NB4 (cell line): ENCODE measurements at regions not wholly inside any gene's neighbourhood (a gene's known extent, or its start where the extent isn't known, plus 50 kb on each side); places are given as distances from the start of the nearest gene placed in this dataset.

Experiments
- DNase-seq: peaks from one replicate; pipeline ENCODE4 v3.0.0; 2010; ENCODE audit warnings: low read depth
- H3K4me3 ChIP-seq: one replicate; pipeline ENCODE4 v1.5.1; 2011; ENCODE audit warnings: mild to moderate bottlenecking, low read depth, low read length, moderate library complexity
- CTCF ChIP-seq: IDR thresholded peaks from one replicate; pipeline ENCODE4 v1.5.1; 2012; ENCODE audit warnings: low read depth, low read length
- MAX ChIP-seq: IDR thresholded peaks from 2 replicates; pipeline ENCODE4 v1.6.1; 2011; ENCODE audit warnings: low read depth, low read length
- MYC ChIP-seq: IDR thresholded peaks from 2 replicates; pipeline ENCODE4 v1.6.1; 2011; ENCODE audit warnings: low read depth, low read length
- POLR2A ChIP-seq: IDR thresholded peaks from 2 replicates; pipeline ENCODE4 v1.6.1; 2011; ENCODE audit warnings: mild to moderate bottlenecking; ENCODE audit not compliant: insufficient read length; ENCODE audit errors: extremely low read depth

DNA sequence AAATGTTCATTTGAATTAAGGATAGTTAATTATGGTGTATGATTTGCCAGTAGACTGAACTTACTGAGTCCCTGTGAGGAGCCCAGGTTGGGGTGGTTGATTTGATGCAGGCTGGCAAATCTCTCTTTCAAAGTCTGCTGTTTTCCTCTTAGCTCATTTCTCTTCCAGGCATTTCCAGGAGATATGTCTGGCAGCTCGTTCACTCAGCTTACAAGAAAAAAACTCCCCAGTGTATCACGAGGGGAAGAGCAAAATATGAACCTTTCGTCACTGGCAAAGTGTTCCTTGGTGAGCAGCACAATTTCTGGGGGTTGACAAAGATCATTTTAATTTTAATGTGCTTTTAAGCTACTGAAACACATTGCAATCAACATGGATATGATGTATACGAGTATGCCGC, 244.2 kb downstream of the CBLL2 start:
- TF ChIP-seq MYC (no peak), CTCF (no peak), POLR2A (no peak), MAX (no peak)
- DNase-seq = no peak
- no peak overlapping the region for H3K4me3 ChIP-seq

DNA sequence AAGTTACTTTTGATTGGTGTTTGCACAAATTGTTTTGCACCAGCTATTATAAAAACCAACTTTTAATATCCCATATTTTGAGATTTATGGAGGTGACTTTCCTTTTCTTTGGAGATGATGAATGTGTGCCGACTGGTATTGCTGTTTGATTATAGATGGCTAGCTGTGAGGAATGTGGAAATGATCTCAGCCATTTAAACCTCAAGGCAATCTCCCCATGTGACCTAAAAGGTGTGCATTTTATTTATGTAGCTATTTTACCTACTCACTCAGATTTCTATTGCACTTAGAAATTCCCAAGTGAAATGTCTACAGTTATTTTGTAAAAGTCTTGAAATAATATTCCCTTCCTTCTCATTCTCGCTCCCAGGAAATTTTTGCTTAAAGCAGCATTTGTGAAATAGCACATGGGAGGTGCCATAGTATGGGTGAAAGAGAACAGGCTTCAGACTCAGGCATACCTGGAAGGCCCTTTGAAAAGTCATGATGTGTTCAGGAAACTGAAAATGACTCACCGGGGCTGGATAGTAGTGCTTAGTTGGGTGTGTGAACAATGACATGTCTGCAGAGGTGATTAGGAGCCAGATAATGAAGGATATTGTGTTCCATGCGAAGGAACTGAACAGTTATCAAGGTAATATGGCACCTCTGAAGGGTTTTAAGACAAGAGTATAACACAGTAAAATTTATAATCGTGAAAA, 247.6 kb downstream of the CBLL2 start:
- TF ChIP-seq MAX = no peak
- no peak for TF ChIP-seq MYC
- TF ChIP-seq POLR2A = no peak
- TF ChIP-seq CTCF = no peak

GRCh38 chrX:22526339-22526738, 253.6 kb downstream of the CBLL2 start:
- peak; percentile 17 for DNase-seq
- no peak for TF ChIP-seq CTCF
- TF ChIP-seq MYC = no peak
- TF ChIP-seq MAX = no peak
- no peak for TF ChIP-seq POLR2A
- H3K4me3 ChIP-seq = no peak overlapping the region

More for the DNA sequence above, 247.6 kb downstream of the CBLL2 start:
- no peak for DNase-seq
- H3K4me3 ChIP-seq = no peak overlapping the region

GRCh38 chrX:22527302-22527701, 254.6 kb downstream of the CBLL2 start:
- no peak overlapping the region for H3K4me3 ChIP-seq
- TF ChIP-seq MAX = no peak
- TF ChIP-seq MYC = no peak
- no peak for TF ChIP-seq CTCF
- no peak for TF ChIP-seq POLR2A
- DNase-seq = no peak

DNA sequence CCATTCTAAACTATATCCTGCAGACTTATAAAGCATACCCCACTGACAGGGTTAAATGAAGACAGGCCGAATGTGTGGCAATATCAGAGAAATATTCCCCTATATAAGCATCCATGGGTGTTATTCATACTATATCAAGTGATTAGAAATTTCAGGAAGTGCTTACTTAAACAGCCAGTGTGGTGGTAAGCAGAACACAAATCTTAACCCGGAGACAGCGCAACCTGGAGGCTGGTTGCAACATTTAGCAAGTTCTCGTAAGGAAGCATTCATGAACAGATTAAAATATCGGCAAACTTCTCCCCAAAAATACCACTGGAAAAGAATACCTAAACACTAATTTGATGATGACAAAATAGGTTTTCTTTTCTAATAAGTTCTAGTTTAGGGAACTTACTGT, 261.2 kb downstream of the CBLL2 start:
- H3K4me3 ChIP-seq = no peak overlapping the region
- TF ChIP-seq POLR2A (no peak), CTCF (no peak), MYC (no peak), MAX (no peak)
- DNase-seq = peak; percentile 28
